Astrocyte (in vitro differentiated cells and primary cell): ENCODE measurements at regions not wholly inside any gene's neighbourhood (a gene's known extent, or its start where the extent isn't known, plus 50 kb on each side); places are given as distances from the start of the nearest gene placed in this dataset.

Experiments
- DNase-seq: peaks from one replicate; pipeline ENCODE4 v3.0.0-alpha.2; 2010; ENCODE audit warnings: low read depth
- FAIRE-seq: peaks from 2 replicates; lab custom pipeline; 2011; peaks lifted over from hg19 to GRCh38; lab: Jason Lieb, UNC
- H2AFZ ChIP-seq: 2 replicates; pipeline ENCODE4 v1.6.0; 2012; ENCODE audit warnings: low read depth, low read length, inconsistent platforms
- H3K27ac ChIP-seq: 2 replicates; pipeline ENCODE4 v1.5.1; 2011; ENCODE audit warnings: low read depth, low read length, inconsistent platforms
- H3K27me3 ChIP-seq: 2 replicates; pipeline ENCODE4 v1.6.0; 2011; ENCODE audit warnings: low read length, inconsistent platforms; ENCODE audit not compliant: insufficient read depth
- H3K36me3 ChIP-seq: 2 replicates; pipeline ENCODE4 v1.5.1; 2011; ENCODE audit warnings: low read length, inconsistent platforms; ENCODE audit not compliant: insufficient read depth
- H3K4me1 ChIP-seq: 2 replicates; pipeline ENCODE4 v1.5.1; 2011; ENCODE audit warnings: low read length, inconsistent platforms; ENCODE audit not compliant: insufficient read depth
- H3K4me2 ChIP-seq: 2 replicates; pipeline ENCODE4 v1.6.0; 2012; ENCODE audit warnings: low read length, inconsistent platforms
- H3K4me3 ChIP-seq: 2 replicates; pipeline ENCODE4 v1.5.1; 2011; ENCODE audit warnings: low read depth, mild to moderate bottlenecking, low read length, inconsistent platforms; ENCODE audit not compliant: insufficient read depth
- H3K79me2 ChIP-seq: 2 replicates; pipeline ENCODE4 v1.6.0; 2012; ENCODE audit warnings: mild to moderate bottlenecking, low read length, inconsistent platforms; ENCODE audit not compliant: insufficient read depth
- H3K9ac ChIP-seq: 2 replicates; pipeline ENCODE4 v1.6.0; 2012; ENCODE audit warnings: mild to moderate bottlenecking, low read length, inconsistent platforms
- H3K9me3 ChIP-seq: 2 replicates; pipeline ENCODE4 v1.5.1; 2012; ENCODE audit warnings: low read depth, mild to moderate bottlenecking, low read length, inconsistent platforms; ENCODE audit not compliant: insufficient read depth
- H4K20me1 ChIP-seq: 2 replicates; pipeline ENCODE4 v1.6.0; 2012; ENCODE audit warnings: low read length, inconsistent platforms; ENCODE audit not compliant: insufficient read depth
- H3K27ac Mint-ChIP-seq: one replicate; pipeline ENCODE4 v1.8.0; 2021; ENCODE audit warnings: mild to moderate bottlenecking, mixed read lengths; ENCODE audit not compliant: unreplicated experiment
- H3K27me3 Mint-ChIP-seq: one replicate; pipeline ENCODE4 v1.8.0; 2021; ENCODE audit warnings: low read depth, mixed read lengths; ENCODE audit not compliant: unreplicated experiment
- H3K36me3 Mint-ChIP-seq: one replicate; pipeline ENCODE4 v1.8.0; 2021; ENCODE audit warnings: low read depth, mixed read lengths; ENCODE audit not compliant: unreplicated experiment
- H3K4me1 Mint-ChIP-seq: one replicate; pipeline ENCODE4 v1.8.0; 2021; ENCODE audit warnings: low read depth, mixed read lengths; ENCODE audit not compliant: unreplicated experiment
- H3K4me3 Mint-ChIP-seq: one replicate; pipeline ENCODE4 v1.8.0; 2021; ENCODE audit warnings: mild to moderate bottlenecking, moderate library complexity, mixed read lengths; ENCODE audit not compliant: unreplicated experiment
- H3K9me3 Mint-ChIP-seq: one replicate; pipeline ENCODE4 v1.8.0; 2021; ENCODE audit warnings: mild to moderate bottlenecking, mixed read lengths; ENCODE audit not compliant: unreplicated experiment
- CTCF ChIP-seq: IDR thresholded peaks from 2 replicates; pipeline ENCODE4 v1.5.1; 2011; ENCODE audit warnings: low read depth, mild to moderate bottlenecking, inconsistent platforms, low read length, moderate library complexity; ENCODE audit not compliant: insufficient read depth
- EZH2 ChIP-seq: IDR thresholded peaks from 2 replicates; pipeline ENCODE4 v1.6.1; 2012; ENCODE audit warnings: mild to moderate bottlenecking, low read length, inconsistent platforms; ENCODE audit not compliant: insufficient read depth

GRCh38 chr6:66526061-66526460 lies 819.0 kb upstream of the EYS start:
- H3K36me3 Mint-ChIP-seq = no peaks in the 10 kb centered on the region
- TF ChIP-seq CTCF (no peak), EZH2 (no peak)
- Histone ChIP-seq H4K20me1 (no peaks in the 10 kb centered on the region), H3K27ac (no peak overlapping the region), H3K4me2 (no peak overlapping the region), H3K9me3 (no peaks in the 10 kb centered on the region), H3K4me3 (no peak overlapping the region), H3K4me1 (no peaks in the 10 kb centered on the region), H3K9ac (no peak overlapping the region), H2AFZ (no peak overlapping the region), H3K36me3 (no peaks in the 10 kb centered on the region), H3K27me3 (no peaks in the 10 kb centered on the region), H3K79me2 (no peaks in the 10 kb centered on the region)
- no peaks in the 10 kb centered on the region for H3K27me3 Mint-ChIP-seq
- FAIRE-seq = no peak
- H3K9me3 Mint-ChIP-seq = no peaks in the 10 kb centered on the region
- no peak overlapping the region for H3K4me3 Mint-ChIP-seq
- H3K27ac Mint-ChIP-seq = no peak overlapping the region
- H3K4me1 Mint-ChIP-seq = no peaks in the 10 kb centered on the region
- DNase-seq = no peak

- Histone ChIP-seq H3K79me2 (no peaks in the 10 kb centered on the region), H3K27ac (no peak overlapping the region), H3K4me3 (no peak overlapping the region), H3K9me3 (no peaks in the 10 kb centered on the region), H4K20me1 (no peaks in the 10 kb centered on the region), H3K9ac (no peak overlapping the region), H3K4me2 (no peak overlapping the region), H3K36me3 (no peaks in the 10 kb centered on the region), H3K27me3 (no peaks in the 10 kb centered on the region), H2AFZ (no peak overlapping the region), H3K4me1 (no peaks in the 10 kb centered on the region)
- no peaks in the 10 kb centered on the region for H3K9me3 Mint-ChIP-seq
- no peak overlapping the region for H3K4me3 Mint-ChIP-seq
- no peaks in the 10 kb centered on the region for H3K27me3 Mint-ChIP-seq
- H3K36me3 Mint-ChIP-seq = no peaks in the 10 kb centered on the region
- FAIRE-seq (no peak), DNase-seq (no peak)
- TF ChIP-seq CTCF = no peak
- no peak for TF ChIP-seq EZH2
- H3K4me1 Mint-ChIP-seq = no peaks in the 10 kb centered on the region
- H3K27ac Mint-ChIP-seq = no peak overlapping the region
Measured at GRCh38 chr6:66522864-66523263, 815.8 kb upstream of the EYS start.

- no peak for TF ChIP-seq CTCF
- no peak for TF ChIP-seq EZH2
- Histone ChIP-seq H3K4me3 (no peak overlapping the region), H3K4me1 (no peaks in the 10 kb centered on the region), H3K79me2 (no peaks in the 10 kb centered on the region), H3K36me3 (no peaks in the 10 kb centered on the region), H4K20me1 (no peaks in the 10 kb centered on the region), H3K9me3 (no peaks in the 10 kb centered on the region), H3K4me2 (no peak overlapping the region), H3K27me3 (no peaks in the 10 kb centered on the region), H2AFZ (no peak overlapping the region), H3K9ac (no peak overlapping the region), H3K27ac (no peak overlapping the region)
- Mint-ChIP-seq H3K27me3 (no peaks in the 10 kb centered on the region), H3K4me1 (no peaks in the 10 kb centered on the region), H3K36me3 (no peaks in the 10 kb centered on the region), H3K4me3 (no peak overlapping the region), H3K27ac (no peak overlapping the region), H3K9me3 (no peaks in the 10 kb centered on the region)
- DNase-seq = no peak
- no peak for FAIRE-seq
Measured at GRCh38 chr6:66516377-66516776, 809.4 kb upstream of the EYS start.
